CD1c-positive myeloid dendritic cell (primary cell): ENCODE measurements at regions not wholly inside any gene's neighbourhood (a gene's known extent, or its start where the extent isn't known, plus 50 kb on each side); places are given as distances from the start of the nearest gene placed in this dataset.
"Not testable (repeated sequence)": the region's sequence is repeated elsewhere in the genome, so short reads cannot be mapped to it uniquely, and the experiment has no call there.

Experiments
- DNase-seq: peaks from one replicate; pipeline ENCODE4 v3.0.0-alpha.2; 2016; ENCODE audit errors: extremely low spot score

- no peak for DNase-seq
Measured at GRCh38 chr4:27360790-27361267, 500.2 kb downstream of the STIM2 start.

DNA sequence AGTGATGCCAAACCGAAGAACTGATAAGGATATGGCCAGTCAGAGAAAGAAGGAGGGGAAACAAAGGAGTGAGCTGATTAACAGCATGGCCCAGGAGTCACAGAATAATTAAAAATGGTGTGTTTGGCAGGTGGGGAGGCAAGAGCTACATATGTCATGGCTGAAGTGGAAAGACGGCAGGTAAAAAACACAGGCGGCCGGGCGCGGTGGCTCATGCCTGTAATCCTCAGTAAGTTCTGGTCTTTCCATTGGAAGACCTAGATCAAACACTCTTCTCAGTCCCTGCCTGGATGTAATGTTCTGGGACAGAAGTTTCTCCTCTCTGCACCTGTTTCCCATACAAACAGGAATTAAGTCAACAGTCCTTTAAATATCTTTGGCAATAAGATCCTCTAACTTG, 503.9 kb downstream of the STIM2 start:
- DNase-seq = no peak

DNA sequence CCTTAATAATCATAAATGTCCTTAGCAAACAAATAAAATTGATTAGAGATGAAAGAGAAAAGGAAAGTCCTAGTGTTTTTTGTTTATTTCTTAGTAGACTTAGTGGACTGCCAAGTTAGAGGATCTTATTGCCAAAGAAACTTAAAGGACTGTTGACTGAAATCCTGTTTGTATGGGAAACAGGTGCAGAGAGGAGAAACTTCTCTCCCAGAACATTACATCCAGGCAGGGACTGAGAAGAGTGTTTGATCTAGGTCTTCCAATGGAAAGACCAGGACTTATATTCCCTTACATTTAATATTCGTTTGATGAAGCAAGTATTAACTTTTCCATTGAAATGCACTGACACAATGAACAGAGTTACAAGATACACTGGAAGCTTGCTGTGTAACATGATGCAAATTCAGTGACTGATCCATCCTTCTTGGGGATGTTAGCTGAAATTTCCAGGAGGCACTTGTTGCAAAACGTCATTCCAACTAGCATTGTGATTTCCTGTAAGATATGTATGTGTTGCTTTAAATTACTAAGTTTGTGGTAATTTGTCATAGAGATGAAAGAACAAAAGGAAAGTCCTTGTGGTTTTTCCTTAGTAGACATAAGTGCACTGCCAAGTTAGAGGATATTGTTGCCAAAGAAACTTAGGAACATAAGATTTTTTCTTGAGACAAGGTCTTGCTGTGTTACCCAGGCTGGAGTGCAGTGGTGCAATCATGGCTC, 505.6 kb downstream of the STIM2 start:
- DNase-seq = no peak

- no peak for DNase-seq
Measured at GRCh38 chr4:27368781-27369180, 508.1 kb downstream of the STIM2 start.

DNA sequence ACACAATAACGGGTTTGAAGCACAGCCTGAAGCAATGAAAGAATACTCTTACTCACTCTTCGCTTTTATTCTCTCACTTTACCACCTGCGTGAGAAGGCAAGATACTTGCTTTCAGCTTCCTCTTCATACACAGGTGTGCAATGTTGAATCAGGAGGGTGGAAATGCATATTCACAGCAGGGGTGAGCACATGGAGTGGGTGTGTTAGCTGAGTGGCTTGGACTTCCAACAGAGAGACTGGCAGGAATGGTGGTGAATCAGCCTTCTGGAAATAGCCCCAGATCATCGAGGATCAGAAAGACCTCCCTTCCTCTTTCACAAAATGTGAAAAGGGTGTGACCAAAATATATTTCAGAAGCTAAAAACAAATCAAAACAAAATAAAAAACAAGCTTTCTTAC, 521.2 kb downstream of the STIM2 start:
- no peak for DNase-seq

DNA sequence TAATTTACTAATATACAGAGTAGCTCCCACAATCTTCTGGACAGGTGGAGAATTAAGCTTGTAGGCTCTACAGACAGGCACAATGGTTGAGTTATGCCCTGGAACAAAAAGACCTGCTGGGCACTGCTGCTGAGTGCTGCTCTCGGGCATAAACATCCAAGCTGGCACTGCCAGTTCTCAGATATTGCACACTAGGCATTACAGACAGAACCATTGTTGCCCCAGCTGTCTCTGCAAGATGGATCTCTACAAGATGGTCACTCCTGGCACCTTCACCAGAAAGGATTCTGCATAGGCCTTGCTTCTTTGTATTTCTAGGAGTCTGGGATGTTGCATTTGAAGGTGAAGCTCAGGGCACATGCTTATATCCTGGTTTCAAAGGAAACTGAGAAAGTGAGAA, 527.1 kb downstream of the STIM2 start:
- DNase-seq = no peak

GRCh38 chr4:27397886-27398285, 537.2 kb downstream of the STIM2 start:
- no peak for DNase-seq

GRCh38 chr4:27398631-27399310, 538.1 kb downstream of the STIM2 start:
- DNase-seq = no peak

DNA sequence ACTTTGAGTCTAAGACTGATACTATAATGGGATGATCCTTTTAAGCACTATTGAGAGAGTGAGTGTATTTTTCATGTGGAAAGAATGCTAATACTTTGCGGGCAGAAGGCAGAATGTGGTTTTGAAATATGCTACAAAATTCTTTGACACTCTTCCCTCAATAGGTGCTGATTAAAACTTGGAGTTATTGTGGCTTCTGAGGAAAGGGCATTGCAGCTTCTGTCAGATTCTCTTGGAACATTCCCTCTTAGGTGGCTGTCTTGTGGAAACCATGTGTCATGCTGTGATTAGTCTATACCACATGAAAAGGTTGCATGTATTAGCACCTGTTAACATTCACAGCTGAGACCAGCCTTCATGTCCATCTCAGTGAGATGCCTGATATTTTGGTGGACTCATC, 547.0 kb downstream of the STIM2 start:
- no peak for DNase-seq

- no peak for DNase-seq
Measured at GRCh38 chr4:27412613-27413012, 552.0 kb downstream of the STIM2 start.

DNA sequence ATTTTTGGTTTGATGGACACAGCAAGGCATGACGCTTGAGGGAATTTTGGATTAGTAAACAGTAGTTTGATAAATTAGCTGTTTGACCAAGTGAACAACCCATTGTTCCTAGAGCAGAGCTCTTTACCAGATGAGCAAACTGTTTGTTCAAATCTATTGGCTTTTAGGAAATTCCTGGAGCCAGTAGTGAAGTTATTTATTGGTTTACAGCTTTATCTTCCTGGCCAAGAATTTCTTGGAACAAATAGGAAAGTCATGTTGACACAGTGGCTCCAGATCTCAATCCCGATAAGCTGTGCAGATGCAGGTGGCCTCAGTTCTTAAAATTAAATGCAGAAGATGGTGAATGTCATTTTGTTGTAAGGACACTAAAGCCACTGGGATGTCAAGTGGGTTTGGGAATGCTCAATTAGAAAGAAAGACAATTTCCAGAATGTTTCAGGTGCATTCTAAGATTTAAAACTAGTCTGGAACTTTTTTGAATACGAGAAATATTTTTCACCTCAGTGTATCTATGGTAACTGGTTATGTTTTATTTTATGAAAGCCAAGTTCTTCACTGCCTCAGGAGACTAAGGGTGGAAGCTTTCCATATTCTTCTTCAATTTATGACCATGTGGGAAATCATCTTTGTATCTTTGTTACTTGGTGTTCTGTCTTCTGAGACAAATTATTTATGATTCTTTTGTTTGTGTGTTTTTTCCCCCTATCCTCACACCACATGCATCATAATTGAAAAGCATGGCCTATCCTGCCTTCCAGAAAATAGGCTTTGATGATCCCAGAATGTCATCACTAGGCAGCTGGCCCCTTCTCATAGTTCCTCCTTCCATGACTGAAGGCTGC, 554.5 kb downstream of the STIM2 start:
- DNase-seq = no peak

GRCh38 chr4:27428661-27429060, 568.0 kb downstream of the STIM2 start:
- DNase-seq = no peak

DNA sequence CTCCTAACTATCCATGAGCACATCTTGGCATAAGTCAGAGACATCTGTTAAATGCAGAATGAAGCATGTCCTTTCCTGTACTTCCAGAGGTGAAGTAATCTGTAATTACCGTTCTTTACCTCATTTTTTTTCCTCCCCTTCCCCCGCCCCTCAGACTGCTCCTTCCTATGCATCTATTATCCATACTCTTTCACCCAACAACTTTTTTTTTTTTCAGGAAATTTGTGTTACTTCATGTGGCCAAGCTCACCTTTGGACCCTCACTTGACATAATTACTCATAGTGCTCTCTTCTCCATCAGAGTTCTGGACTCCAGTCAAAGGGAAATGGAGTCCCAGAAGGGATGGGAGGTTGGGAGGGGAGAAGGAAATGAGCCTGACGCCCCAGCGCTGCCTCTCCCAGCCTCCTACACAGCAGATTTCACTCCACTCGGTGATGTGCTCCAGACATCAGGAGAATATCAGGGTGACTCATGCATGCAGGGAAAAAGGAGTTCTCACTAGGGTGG, 568.8 kb downstream of the STIM2 start:
- DNase-seq = no peak

- no peak for DNase-seq
Measured at GRCh38 chr4:27442146-27442545, 581.5 kb downstream of the STIM2 start.

DNA sequence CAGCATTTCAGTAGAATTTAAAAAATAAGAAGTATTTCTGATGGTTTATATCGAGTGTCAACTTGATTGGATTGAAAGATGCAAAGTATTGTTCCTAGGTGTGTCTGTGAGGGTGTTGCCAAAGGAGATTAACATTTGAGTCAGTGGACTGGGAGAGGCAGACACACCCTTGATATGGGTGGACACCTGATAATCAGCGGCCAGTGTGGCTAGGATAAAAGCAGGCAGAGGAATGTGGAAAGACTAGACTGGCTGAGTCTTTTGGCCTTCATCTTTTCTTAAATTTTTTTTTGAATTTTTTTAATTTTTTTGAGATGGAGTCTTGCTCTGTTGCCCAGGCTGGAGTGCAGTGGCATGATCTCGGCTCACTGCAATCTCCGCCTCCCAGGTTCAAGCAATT, 582.0 kb downstream of the STIM2 start:
- DNase-seq = not testable (repeated sequence)

DNA sequence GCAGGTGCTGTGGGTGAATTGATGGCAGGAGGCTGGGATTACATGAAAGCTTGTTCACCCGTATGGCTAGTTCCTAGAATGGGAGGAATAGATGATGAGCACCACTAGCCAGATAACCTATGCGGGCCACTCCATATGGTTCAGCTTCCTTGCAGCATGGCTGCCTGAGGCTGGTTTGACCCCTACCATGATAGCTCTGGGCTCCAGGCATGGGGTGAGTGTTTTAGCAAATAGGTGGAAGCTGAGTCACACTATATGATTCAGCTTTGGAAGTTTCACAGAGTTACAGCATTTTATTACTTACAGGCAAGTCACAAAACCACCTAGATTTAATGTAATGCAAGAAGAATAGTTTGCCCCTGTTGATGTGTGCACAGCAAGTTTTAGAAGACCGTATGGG, 603.2 kb downstream of the STIM2 start:
- no peak for DNase-seq

DNA sequence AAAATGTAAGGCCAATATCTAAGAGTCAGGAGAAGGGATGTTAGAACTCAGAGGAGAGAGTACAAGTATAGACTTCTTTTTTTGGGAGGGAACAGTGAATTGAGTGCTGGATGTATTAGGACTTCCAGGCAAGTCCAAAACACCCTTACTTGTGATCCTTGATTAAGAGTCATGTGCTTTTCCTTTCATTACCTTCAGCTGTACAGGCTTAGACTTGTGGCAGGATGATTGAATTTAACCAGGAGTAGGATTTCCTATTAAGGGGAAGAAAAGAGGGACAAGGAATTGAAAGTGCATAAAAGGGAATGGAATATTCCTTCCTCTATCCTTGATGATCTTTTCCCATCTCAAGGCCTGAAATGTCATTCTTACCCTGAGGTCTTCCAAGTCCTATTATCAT, 606.7 kb downstream of the STIM2 start:
- DNase-seq = no peak

- no peak for DNase-seq
Measured at GRCh38 chr4:27472364-27472763, 611.7 kb downstream of the STIM2 start.

GRCh38 chr4:27474691-27475090, 614.0 kb downstream of the STIM2 start:
- DNase-seq = no peak

GRCh38 chr4:27484216-27484615, 623.6 kb downstream of the STIM2 start:
- no peak for DNase-seq

GRCh38 chr4:27490315-27490714, 629.7 kb downstream of the STIM2 start:
- no peak for DNase-seq

DNA sequence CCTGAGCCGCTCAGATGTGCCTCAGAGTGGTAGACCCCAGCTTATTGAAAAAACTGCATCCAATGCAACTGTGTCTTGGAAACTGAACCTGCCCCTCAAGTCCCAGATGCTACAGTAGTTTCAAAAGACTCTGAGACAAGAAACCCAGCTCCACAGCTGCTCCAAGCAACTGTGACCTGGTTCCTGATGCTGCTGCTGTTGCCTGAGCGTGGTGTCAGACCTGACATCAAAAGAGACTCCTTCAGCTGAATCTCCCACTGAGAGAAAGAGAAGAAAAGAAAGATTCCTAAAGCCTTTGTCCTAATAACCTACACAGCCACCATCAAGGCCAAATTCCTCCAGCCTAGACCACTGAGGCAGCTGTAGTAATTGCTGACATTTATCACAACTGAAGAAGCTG, 630.1 kb downstream of the STIM2 start:
- no peak for DNase-seq
